Heart left ventricle (tissue), 13 donors: ENCODE measurements at regions not wholly inside any gene's neighbourhood (a gene's known extent, or its start where the extent isn't known, plus 50 kb on each side); places are given as distances from the start of the nearest gene placed in this dataset.

Experiments
- CTCF ChIP-seq, 12 donors: fragments of 200-600 bp; sonication (generic) in 4 of 12; IDR thresholded peaks; one replicate each; pipeline versions ENCODE4 v1.5.0 to v1.8.0; 2018 to 2022; ENCODE audit warnings: antibody characterized with exemption in 12 of 12, mild to moderate bottlenecking in 5 of 12
- POLR2A ChIP-seq, 2 donors: fragments of 450-650 bp; IDR thresholded peaks; one replicate each; pipeline ENCODE4 v1.6.1; 2017; ENCODE audit warnings: antibody characterized with exemption in 2 of 2, mild to moderate bottlenecking in 2 of 2, moderate library complexity in 2 of 2
- donor health status: ischemic (EF 13 %, LVEDD 7.1; RV severe dilation, severe dysfunction).
- donor health status: DM: no; HTN: yes; CAD: no.
- donor health status: DM: no; HTN: no; CAD: no.
- donor health status: ischemic (EF 25% LVEDD 6.9; RV normal size, moderate dysfunction).
- donor health status: ischemic (EF 25% LVEDD 5.7; RV mildly dilated, moderate dysfunction).
- donor health status: ischemic (EF 35%, LVEDD 5.7; RV mildly dilated, moderate dysfunction).
- donor health status: nonischemic (EF 11% LVEDD 7.7; RV severe dilation, severe dysfunction).
- donor health status: DM: yes; HTN: yes; CAD: no.
- donor health status: PGD.
- donor health status: ischemic (EF 29% LVEDD 5.4; RV normal size, mild dysfunction).
- donor health status: nonischemic (EF 23%, LVEDD 6.1; RV moderate dilation, normal function).

- TF ChIP-seq POLR2A (IDR thresholded peaks at IDR 0.05) = no peak
- no peak for TF ChIP-seq CTCF (IDR thresholded peaks at IDR 0.05)
Observed at GRCh38 chr3:95333826-95334225, 1271.0 kb downstream of the NSUN3 start.
